Neural progenitor cell (in vitro differentiated cells): ENCODE measurements at regions not wholly inside any gene's neighbourhood (a gene's known extent, or its start where the extent isn't known, plus 50 kb on each side); places are given as distances from the start of the nearest gene placed in this dataset.
"Not testable (repeated sequence)": the region's sequence is repeated elsewhere in the genome, so short reads cannot be mapped to it uniquely, and the experiment has no call there.

ENCODE experiments used
- EZH2 ChIP-seq: fragments of 200-600 bp; sonication (generic); IDR thresholded peaks from 2 replicates; pipeline ENCODE4 v1.6.1; 2017; ENCODE audit warnings: antibody characterized with exemption, mild to moderate bottlenecking, moderate library complexity
- TF ChIP-seq, protein P1 (sequence below): fragments of 200-600 bp; sonication (generic); IDR thresholded peaks from 2 replicates; pipeline ENCODE4 v1.5.1; 2017; ENCODE audit warnings: antibody characterized with exemption, mild to moderate bottlenecking

DNA sequence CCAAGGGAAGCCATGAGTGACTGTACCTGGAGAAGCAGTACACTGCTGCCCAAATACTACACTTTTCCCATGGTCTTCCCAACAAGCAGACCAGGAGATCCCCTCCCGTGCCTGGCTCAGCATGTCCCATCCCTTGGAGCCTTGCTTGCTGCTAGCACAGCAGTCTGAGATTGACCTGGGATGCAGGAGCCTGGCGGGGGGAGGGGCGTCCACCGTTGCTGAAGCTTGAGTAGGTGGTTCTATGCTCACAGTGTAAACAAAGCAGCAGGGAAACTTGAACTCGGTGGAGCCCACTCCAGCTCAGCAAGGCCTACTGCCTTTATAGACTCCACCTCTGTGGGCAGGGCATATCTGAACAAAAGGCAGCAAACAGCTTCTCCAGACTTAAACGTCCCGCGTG is 372.0 kb downstream of the TAF11L14 start:
- TF ChIP-seq, protein P1, sequence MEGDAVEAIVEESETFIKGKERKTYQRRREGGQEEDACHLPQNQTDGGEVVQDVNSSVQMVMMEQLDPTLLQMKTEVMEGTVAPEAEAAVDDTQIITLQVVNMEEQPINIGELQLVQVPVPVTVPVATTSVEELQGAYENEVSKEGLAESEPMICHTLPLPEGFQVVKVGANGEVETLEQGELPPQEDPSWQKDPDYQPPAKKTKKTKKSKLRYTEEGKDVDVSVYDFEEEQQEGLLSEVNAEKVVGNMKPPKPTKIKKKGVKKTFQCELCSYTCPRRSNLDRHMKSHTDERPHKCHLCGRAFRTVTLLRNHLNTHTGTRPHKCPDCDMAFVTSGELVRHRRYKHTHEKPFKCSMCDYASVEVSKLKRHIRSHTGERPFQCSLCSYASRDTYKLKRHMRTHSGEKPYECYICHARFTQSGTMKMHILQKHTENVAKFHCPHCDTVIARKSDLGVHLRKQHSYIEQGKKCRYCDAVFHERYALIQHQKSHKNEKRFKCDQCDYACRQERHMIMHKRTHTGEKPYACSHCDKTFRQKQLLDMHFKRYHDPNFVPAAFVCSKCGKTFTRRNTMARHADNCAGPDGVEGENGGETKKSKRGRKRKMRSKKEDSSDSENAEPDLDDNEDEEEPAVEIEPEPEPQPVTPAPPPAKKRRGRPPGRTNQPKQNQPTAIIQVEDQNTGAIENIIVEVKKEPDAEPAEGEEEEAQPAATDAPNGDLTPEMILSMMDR = not testable (repeated sequence)
- TF ChIP-seq EZH2 = not testable (repeated sequence)
